ENCODE measurements at regions not wholly inside any gene's neighbourhood (a gene's known extent, or its start where the extent isn't known, plus 50 kb on each side); places are given as distances from the start of the nearest gene placed in this dataset.
A peak's percentile ranks its signal among the peaks of the same experiment; 100 is the strongest.
"Not testable (repeated sequence)": the region's sequence is repeated elsewhere in the genome, so short reads cannot be mapped to it uniquely, and the experiment has no call there.

DNA sequence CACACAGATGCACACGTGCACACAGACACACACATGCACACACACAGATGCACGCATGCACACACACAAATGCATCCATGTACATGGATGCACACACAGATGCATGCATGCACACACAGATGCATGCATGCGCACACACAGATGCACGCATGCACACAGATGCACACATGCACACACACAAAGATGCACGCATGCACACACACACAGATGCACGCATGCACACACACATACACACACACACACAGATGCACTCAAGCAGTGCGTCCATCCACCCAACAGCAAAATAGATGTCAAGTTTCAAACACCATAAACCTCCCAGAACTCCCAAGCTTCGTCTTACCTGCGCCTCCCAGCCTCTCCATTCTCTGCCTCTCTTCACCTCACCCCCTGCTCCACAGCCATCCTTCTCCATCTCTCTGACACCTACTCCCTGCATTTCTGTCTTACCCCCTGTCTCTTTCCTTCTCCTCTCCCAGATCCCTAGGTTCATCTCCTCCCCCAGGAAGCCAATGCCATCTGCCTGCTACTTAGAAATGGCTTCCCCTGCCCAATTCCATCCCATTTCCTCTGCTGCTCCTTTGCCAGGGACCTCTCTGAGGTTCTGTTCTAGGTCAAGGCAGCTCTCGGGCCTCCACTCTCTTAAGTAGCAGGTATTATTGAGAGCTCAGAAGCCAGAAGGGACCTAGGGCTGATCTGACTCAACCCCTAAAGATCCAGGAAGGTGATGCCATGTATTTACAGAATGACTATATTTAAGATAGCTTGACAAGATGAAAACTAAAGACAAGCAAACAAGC, 297.2 kb downstream of the MED10 start:
- no peak overlapping the region for H3K27ac ChIP-seq (replicated peaks in 1 of 4)
- no peaks in the 10 kb centered on the region for H3K9me3 ChIP-seq
- intact Hi-C loops (cut with DNase I), result no loop called here
- no peaks in the 10 kb centered on the region for H3K4me1 ChIP-seq
- DNase-seq (ENCODE audit: extremely low spot score), result peak; percentile 91
- H3K27me3 ChIP-seq, result peaks cover 0 to 6% (median 0%) of the 10 kb centered on the region in 4 donors
- TF ChIP-seq POLR2AphosphoS5 (IDR thresholded peaks at IDR 0.05) (no peak), POLR2A (IDR thresholded peaks at IDR 0.05; ENCODE audit: low read depth) (no peak), EP300 (IDR thresholded peaks at IDR 0.05) (no peak)
- TF ChIP-seq, protein P1, sequence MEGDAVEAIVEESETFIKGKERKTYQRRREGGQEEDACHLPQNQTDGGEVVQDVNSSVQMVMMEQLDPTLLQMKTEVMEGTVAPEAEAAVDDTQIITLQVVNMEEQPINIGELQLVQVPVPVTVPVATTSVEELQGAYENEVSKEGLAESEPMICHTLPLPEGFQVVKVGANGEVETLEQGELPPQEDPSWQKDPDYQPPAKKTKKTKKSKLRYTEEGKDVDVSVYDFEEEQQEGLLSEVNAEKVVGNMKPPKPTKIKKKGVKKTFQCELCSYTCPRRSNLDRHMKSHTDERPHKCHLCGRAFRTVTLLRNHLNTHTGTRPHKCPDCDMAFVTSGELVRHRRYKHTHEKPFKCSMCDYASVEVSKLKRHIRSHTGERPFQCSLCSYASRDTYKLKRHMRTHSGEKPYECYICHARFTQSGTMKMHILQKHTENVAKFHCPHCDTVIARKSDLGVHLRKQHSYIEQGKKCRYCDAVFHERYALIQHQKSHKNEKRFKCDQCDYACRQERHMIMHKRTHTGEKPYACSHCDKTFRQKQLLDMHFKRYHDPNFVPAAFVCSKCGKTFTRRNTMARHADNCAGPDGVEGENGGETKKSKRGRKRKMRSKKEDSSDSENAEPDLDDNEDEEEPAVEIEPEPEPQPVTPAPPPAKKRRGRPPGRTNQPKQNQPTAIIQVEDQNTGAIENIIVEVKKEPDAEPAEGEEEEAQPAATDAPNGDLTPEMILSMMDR (IDR thresholded peaks at IDR 0.05), result no peak
- H3K4me3 ChIP-seq, result no peak overlapping the region
- 86% methylated on average over 7 of the region's 10 CpGs for WGBS
- H3K36me3 ChIP-seq, result no peaks in the 10 kb centered on the region

DNA sequence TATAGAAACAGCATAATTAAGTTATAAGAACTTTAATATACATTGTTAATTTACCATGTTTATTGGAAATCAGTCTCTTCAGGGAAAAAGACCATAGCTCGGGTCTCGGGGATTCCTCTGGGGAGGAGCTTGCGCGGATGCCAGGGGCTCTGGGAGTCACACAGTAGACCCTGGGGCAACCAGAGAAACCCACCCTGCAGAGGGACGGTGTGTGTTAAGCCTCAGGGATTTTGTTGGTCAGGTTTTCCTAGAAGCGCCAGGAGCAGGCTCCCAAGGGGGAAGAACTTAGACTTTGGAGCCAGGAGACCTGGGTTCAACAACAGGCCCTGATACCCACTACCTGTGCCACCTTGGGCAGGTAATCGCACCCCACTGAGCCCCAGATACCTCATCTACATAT, 297.9 kb downstream of the MED10 start:
- WGBS, result 88% methylated on average over 7 of the region's 7 CpGs
- Histone ChIP-seq H3K9me3 (no peaks in the 10 kb centered on the region), H3K27ac (replicated peaks in 1 of 4) (no peak overlapping the region), H3K27me3 (peaks cover 0 to 6% (median 0%) of the 10 kb centered on the region in 4 donors), H3K36me3 (no peaks in the 10 kb centered on the region), H3K4me1 (no peaks in the 10 kb centered on the region), H3K4me3 (no peak overlapping the region)
- TF ChIP-seq, protein P1 (IDR thresholded peaks at IDR 0.05), result no peak
- no peak for TF ChIP-seq POLR2A (IDR thresholded peaks at IDR 0.05; ENCODE audit: low read depth)
- TF ChIP-seq POLR2AphosphoS5 (IDR thresholded peaks at IDR 0.05), result no peak
- no peak for TF ChIP-seq EP300 (IDR thresholded peaks at IDR 0.05)
- DNase-seq (ENCODE audit: extremely low spot score), result peak; percentile 80
- intact Hi-C loops (cut with DNase I), result no loop called here

DNA sequence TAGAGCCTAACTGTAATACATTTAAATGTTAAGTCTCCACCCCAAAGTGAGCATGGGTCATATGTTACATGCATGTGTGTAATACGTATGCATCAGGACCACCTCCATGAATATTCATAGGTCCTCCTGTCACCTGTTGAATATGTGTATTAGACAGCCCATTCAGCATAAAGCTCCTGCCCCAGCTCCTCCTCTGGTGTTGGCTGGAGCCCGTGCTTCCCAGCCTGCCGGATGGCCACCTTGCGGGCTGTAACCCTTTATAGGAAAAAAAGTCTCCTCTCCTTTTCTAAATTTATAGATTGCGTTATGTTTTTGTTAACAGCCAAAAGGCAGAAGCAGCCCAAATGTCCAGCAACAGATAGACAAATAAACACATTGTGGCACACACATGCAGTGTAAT, 299.5 kb downstream of the MED10 start:
- intact Hi-C loops (cut with DNase I), result no loop called here
- no peaks in the 10 kb centered on the region for H3K9me3 ChIP-seq
- TF ChIP-seq EP300 (IDR thresholded peaks at IDR 0.05) (no peak), POLR2A (IDR thresholded peaks at IDR 0.05; ENCODE audit: low read depth) (no peak), POLR2AphosphoS5 (IDR thresholded peaks at IDR 0.05) (no peak)
- TF ChIP-seq, protein P1 (IDR thresholded peaks at IDR 0.05), result no peak
- H3K27ac ChIP-seq (replicated peaks in 1 of 4), result no peak overlapping the region
- H3K36me3 ChIP-seq, result no peaks in the 10 kb centered on the region
- H3K4me3 ChIP-seq, result no peak overlapping the region
- WGBS, result 85% methylated on average over 5 of the region's 5 CpGs
- no peaks in the 10 kb centered on the region for H3K4me1 ChIP-seq
- peak; percentile 55 for DNase-seq (ENCODE audit: extremely low spot score)
- H3K27me3 ChIP-seq, result peaks cover 0 to 6% (median 0%) of the 10 kb centered on the region in 4 donors

DNA sequence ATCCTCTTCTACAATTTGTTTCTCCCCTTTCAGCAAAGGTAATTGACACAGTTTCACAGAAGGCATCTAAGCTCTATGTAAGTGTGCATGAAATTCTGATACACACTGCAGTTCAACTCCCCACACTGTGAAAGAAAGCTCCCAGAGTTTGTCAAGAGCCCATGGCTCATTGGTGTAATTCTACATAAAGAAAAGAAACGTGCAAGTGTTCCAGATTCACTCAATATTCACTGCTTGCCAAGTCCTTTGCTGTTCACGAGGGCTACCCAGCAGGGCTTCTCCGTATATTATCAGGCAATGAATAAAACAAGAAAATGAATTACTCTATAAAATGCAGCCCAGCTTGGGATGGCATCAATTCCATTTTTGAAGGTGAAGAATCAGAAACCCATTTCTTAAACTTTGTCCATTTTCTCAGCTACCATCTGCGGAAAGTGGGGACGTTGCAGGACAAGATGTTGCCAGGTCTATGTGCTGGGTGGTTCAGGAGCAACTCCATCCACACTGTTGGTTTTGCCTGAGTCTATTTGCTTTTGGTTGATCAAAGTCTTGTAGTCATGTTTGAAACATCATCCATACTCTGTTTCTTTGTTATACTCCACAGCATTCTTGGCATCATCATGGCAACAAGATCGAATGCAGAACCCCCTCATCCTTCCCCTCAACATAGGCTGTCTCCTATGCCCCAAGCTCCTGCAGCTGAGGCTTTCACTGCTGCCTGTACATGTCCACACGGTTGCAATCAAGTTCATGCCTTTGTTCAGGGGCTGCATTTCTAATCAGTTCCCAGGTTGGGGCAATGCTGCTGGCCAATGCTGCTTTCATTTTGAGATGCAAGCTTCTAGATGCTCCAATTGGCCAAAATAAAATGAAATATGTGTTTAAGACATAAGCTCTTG, 301.8 kb downstream of the MED10 start:
- Histone ChIP-seq H3K27ac (replicated peaks in 1 of 4) (no peak overlapping the region), H3K4me3 (no peak overlapping the region), H3K36me3 (no peaks in the 10 kb centered on the region), H3K4me1 (no peaks in the 10 kb centered on the region), H3K27me3 (peaks cover 0 to 6% (median 0%) of the 10 kb centered on the region in 4 donors), H3K9me3 (no peaks in the 10 kb centered on the region)
- 69% methylated on average over 7 of the region's 7 CpGs for WGBS
- peak; percentile 88 for DNase-seq (ENCODE audit: extremely low spot score)
- TF ChIP-seq EP300 (IDR thresholded peaks at IDR 0.05) (no peak), POLR2AphosphoS5 (IDR thresholded peaks at IDR 0.05) (no peak), POLR2A (IDR thresholded peaks at IDR 0.05; ENCODE audit: low read depth) (no peak)
- TF ChIP-seq, protein P1 (IDR thresholded peaks at IDR 0.05), result no peak
- intact Hi-C loops (cut with DNase I), result no loop called here

DNA sequence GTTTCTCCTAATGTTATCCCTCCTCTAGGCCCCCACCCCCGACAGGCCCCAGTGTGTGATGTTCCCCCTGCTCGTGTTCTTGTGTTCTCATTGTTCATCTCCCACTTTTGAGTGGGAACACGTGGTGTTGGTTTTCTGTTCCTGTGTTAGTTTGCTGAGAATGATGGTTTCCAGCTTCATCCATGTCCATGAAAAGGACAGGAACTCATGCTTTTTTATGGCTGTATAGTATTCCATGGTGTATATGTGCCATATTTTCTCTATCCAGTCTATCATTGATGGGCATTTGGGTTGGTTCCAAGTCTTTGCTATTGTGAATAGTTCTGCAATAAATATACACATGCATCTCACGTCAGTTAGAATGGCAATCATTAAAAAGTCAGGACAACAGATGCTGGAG, 305.9 kb downstream of the MED10 start:
- H3K27me3 ChIP-seq; H3K4me3 ChIP-seq; H3K36me3 ChIP-seq; intact Hi-C loops (cut with DNase I); H3K4me1 ChIP-seq; DNase-seq (ENCODE audit: extremely low spot score); H3K27ac ChIP-seq (replicated peaks in 1 of 4); H3K9me3 ChIP-seq: not testable (repeated sequence)
- WGBS, result 90% methylated on average over 4 of the region's 4 CpGs
